ENCODE measurements at regions not wholly inside any gene's neighbourhood (a gene's known extent, or its start where the extent isn't known, plus 50 kb on each side); places are given as distances from the start of the nearest gene placed in this dataset.

DNA sequence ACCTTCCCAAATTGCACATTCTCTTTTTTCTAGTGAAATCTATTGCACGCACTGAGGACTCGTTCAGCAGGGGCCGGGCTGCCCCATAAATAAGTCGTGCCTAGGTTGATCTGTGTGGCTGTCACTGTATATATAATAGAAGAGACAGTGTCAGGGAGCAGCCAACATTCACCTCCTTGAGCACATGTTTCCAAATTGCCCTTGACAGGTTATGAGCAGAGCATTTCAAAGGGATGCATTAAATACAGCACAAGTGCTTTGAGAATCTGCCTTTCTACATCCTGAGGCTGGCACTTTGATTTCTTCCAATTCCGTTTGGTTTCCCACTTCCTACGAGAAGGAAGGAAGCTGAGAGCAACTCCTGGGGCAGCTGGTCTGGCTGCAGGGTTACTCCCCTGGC is 291.2 kb downstream of the NPIPA8 start:
- no peaks in the 10 kb centered on the region for H3K9me3 ChIP-seq
- no peak overlapping the region for H3K27ac ChIP-seq
- ChIA-PET CTCF (no interaction called here), POLR2A (no interaction called here)
- no peak overlapping the region for H3K4me3 ChIP-seq
- H3K4me1 ChIP-seq: no peaks in the 10 kb centered on the region
- no peak overlapping the region for H3K4me2 ChIP-seq
- DNase-seq (ENCODE audit: low read depth in 1 of 2, low spot score in 1 of 2) (no peak), ATAC-seq (no peak), FAIRE-seq (no peak)
- TF ChIP-seq NPAS2 (CRISPR knock-in tag; IDR thresholded peaks at IDR 0.05; ENCODE audit: borderline replicate concordance) (no peak), HOXA7 (CRISPR knock-in tag; IDR thresholded peaks at IDR 0.05) (no peak), RAD21 (conservative IDR thresholded peaks at IDR 0.05 in 1 of 2, IDR thresholded peaks at IDR 0.05 in 1 of 2) (no peak), MAFK (IDR thresholded peaks at IDR 0.05; ENCODE audit: partially characterized antibody) (no peak), JUNB (IDR thresholded peaks at IDR 0.05) (no peak), RFX5 (IDR thresholded peaks at IDR 0.05) (no peak), POLR2AphosphoS2 (conservative IDR thresholded peaks at IDR 0.05; ENCODE audit: low read length) (no peak), CEBPB (IDR thresholded peaks at IDR 0.05) (no peak), GATA3 (IDR thresholded peaks at IDR 0.05; ENCODE audit: borderline replicate concordance) (no peak), CBX8 (IDR thresholded peaks at IDR 0.05) (no peak), SREBF2 (IDR thresholded peaks at IDR 0.05) (no peak), HDAC2 (IDR thresholded peaks at IDR 0.05) (no peak)
- TF ChIP-seq, protein P1, sequence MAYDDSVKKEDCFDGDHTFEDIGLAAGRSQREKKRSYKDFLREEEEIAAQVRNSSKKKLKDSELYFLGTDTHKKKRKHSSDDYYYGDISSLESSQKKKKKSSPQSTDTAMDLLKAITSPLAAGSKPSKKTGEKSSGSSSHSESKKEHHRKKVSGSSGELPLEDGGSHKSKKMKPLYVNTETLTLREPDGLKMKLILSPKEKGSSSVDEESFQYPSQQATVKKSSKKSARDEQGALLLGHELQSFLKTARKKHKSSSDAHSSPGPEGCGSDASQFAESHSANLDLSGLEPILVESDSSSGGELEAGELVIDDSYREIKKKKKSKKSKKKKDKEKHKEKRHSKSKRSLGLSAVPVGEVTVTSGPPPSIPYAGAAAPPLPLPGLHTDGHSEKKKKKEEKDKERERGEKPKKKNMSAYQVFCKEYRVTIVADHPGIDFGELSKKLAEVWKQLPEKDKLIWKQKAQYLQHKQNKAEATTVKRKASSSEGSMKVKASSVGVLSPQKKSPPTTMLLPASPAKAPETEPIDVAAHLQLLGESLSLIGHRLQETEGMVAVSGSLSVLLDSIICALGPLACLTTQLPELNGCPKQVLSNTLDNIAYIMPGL (CRISPR knock-in tag; IDR thresholded peaks at IDR 0.05; ENCODE audit: borderline replicate concordance): no peak
- TF ChIP-seq, protein P2, sequence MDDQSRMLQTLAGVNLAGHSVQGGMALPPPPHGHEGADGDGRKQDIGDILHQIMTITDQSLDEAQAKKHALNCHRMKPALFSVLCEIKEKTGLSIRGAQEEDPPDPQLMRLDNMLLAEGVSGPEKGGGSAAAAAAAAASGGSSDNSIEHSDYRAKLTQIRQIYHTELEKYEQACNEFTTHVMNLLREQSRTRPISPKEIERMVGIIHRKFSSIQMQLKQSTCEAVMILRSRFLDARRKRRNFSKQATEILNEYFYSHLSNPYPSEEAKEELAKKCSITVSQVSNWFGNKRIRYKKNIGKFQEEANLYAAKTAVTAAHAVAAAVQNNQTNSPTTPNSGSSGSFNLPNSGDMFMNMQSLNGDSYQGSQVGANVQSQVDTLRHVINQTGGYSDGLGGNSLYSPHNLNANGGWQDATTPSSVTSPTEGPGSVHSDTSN (IDR thresholded peaks at IDR 0.05): no peak
- TF ChIP-seq, protein P3, sequence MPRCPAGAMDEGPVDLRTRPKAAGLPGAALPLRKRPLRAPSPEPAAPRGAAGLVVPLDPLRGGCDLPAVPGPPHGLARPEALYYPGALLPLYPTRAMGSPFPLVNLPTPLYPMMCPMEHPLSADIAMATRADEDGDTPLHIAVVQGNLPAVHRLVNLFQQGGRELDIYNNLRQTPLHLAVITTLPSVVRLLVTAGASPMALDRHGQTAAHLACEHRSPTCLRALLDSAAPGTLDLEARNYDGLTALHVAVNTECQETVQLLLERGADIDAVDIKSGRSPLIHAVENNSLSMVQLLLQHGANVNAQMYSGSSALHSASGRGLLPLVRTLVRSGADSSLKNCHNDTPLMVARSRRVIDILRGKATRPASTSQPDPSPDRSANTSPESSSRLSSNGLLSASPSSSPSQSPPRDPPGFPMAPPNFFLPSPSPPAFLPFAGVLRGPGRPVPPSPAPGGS (IDR thresholded peaks at IDR 0.05): no peak
- 4% methylated on average over 6 of the region's 6 CpGs for WGBS (ENCODE audit: missing lambda C conversion rate)

DNA sequence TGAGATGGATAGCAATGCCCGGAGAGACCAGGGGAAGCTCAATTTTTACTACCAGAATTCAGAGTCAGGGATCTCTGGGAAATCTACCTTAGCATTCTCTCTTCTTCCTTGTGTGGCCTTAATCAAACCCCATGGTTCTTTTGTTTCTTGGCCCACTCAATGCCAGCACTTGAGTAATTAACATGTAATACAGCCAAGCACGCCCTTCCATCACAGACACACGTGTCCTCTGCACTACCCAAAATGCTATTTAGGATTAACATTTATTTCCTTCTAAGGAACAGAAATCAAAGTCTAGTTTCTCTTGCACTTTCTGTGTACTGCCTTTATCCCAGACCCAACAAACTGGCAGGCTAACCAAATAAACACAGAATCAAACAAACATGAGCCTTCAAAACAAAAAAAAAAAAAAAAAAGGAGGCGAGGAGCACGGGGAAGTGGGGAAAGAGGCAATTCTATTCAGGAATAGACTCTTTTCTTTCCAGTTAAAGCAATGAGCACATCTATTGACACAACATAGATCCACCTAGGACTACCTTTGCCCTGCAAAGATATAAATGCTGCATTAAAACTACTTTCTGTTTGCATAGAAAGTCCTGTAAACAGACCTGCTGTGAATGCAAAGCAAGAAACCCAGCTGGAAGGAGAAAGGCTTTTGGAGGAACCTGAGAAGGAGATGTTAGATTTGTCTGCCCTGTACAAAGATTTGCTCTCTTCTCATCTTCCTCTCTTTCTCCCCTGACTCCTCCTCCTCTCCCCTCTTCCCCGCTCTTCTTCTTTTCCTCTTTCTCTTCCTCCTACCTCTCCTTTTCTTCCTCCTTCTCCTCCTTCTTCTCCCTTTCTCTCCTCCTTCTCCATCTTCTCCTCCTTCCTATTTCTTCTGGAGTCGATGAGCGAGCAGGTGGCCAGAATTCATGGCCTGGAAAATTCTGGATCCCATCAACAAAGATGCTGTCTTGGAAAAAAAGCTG is 294.4 kb downstream of the NPIPA8 start:
- FAIRE-seq (no peak), ATAC-seq (no peak), DNase-seq (ENCODE audit: low read depth in 1 of 2, low spot score in 1 of 2) (no peak)
- TF ChIP-seq, protein P4, sequence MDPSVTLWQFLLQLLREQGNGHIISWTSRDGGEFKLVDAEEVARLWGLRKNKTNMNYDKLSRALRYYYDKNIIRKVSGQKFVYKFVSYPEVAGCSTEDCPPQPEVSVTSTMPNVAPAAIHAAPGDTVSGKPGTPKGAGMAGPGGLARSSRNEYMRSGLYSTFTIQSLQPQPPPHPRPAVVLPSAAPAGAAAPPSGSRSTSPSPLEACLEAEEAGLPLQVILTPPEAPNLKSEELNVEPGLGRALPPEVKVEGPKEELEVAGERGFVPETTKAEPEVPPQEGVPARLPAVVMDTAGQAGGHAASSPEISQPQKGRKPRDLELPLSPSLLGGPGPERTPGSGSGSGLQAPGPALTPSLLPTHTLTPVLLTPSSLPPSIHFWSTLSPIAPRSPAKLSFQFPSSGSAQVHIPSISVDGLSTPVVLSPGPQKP (IDR thresholded peaks at IDR 0.05; ENCODE audit: low read depth, low read length): no peak
- TF ChIP-seq, protein P2 (IDR thresholded peaks at IDR 0.05): no peak
- TF ChIP-seq HOXA7 (CRISPR knock-in tag; IDR thresholded peaks at IDR 0.05) (no peak), HEYL (CRISPR knock-in tag; IDR thresholded peaks at IDR 0.05) (no peak)
- 3% methylated on average over 8 of the region's 8 CpGs for WGBS (ENCODE audit: missing lambda C conversion rate)
- ChIA-PET CTCF (no interaction called here), POLR2A (no interaction called here)
- no peak overlapping the region for H3K27ac ChIP-seq
- H3K9me3 ChIP-seq: no peaks in the 10 kb centered on the region
- no peak overlapping the region for H3K4me2 ChIP-seq
- H3K4me3 ChIP-seq: no peak overlapping the region
- H3K4me1 ChIP-seq: no peaks in the 10 kb centered on the region
